SK-N-SH treated with all-trans-retinoic acid at 6 μM for 48 hours (cell line): ENCODE measurements at regions not wholly inside any gene's neighbourhood (a gene's known extent, or its start where the extent isn't known, plus 50 kb on each side); places are given as distances from the start of the nearest gene placed in this dataset.

Source experiments
- ATAC-seq: fragments of 200-7000 bp; cut with Tn5 transposase; 3 replicates; pipeline ENCODE4 v1.9.1; 2020; ENCODE audit warnings: mild to moderate bottlenecking, moderate library complexity
- ARNTL ChIP-seq: fragments of 450-650 bp; formaldehyde crosslinking; IDR thresholded peaks from 2 replicates; pipeline ENCODE4 v1.5.0; 2020; ENCODE audit warnings: low read depth, mild to moderate bottlenecking, moderate library complexity, borderline replicate concordance
- BACH2 ChIP-seq: fragments of 250-450 bp; sonication (Bioruptor Pico); IDR thresholded peaks from 2 replicates; pipeline ENCODE4 v1.9.0; 2021; ENCODE audit warnings: mild to moderate bottlenecking, borderline replicate concordance
- CSDC2 ChIP-seq: fragments of 250-450 bp; sonication (Bioruptor Pico); IDR thresholded peaks from 2 replicates; pipeline ENCODE4 v1.5.0; 2020; ENCODE audit warnings: mild to moderate bottlenecking, moderate library complexity
- ESRRG ChIP-seq: fragments of 250-450 bp; sonication (Bioruptor Pico); IDR thresholded peaks from 2 replicates; pipeline ENCODE4 v1.6.1; 2021; ENCODE audit warnings: mild to moderate bottlenecking
- GLIS3 ChIP-seq: fragments of 250-450 bp; sonication (Bioruptor Pico); IDR thresholded peaks from 2 replicates; pipeline ENCODE4 v1.5.0; 2020; ENCODE audit warnings: mild to moderate bottlenecking, moderate library complexity
- ISL1 ChIP-seq: fragments of 250-450 bp; sonication (Bioruptor Pico); IDR thresholded peaks from 2 replicates; pipeline ENCODE4 v2.1.2; 2022; ENCODE audit warnings: mild to moderate bottlenecking, moderate library complexity
- OSR1 ChIP-seq: fragments of 250-450 bp; sonication (Bioruptor Pico); IDR thresholded peaks from 2 replicates; pipeline ENCODE4 v1.8.0; 2022; ENCODE audit warnings: moderate library complexity, mild to moderate bottlenecking, inconsistent platforms
- PPARA ChIP-seq: fragments of 250-450 bp; sonication (Bioruptor Pico); IDR thresholded peaks from 2 replicates; pipeline ENCODE4 v1.5.0; 2020; ENCODE audit warnings: mild to moderate bottlenecking, borderline replicate concordance
- RARB ChIP-seq: fragments of 250-450 bp; sonication (Bioruptor Pico); IDR thresholded peaks from 2 replicates; pipeline ENCODE4 v1.8.0; 2021; ENCODE audit warnings: mild to moderate bottlenecking, moderate library complexity
- SNAI2 ChIP-seq: fragments of 250-450 bp; sonication (Bioruptor Pico); IDR thresholded peaks from 2 replicates; pipeline ENCODE4 v1.5.0; 2020; ENCODE audit warnings: mild to moderate bottlenecking, moderate library complexity
- TCF4 ChIP-seq: fragments of 250-450 bp; sonication (Bioruptor Pico); IDR thresholded peaks from 2 replicates; pipeline ENCODE4 v1.8.0; 2021; ENCODE audit warnings: mild to moderate bottlenecking, moderate library complexity, borderline replicate concordance
- TOX ChIP-seq: fragments of 250-450 bp; sonication (Bioruptor Pico); IDR thresholded peaks from 2 replicates; pipeline ENCODE4 v1.8.0; 2021; ENCODE audit warnings: mild to moderate bottlenecking, moderate library complexity, borderline replicate concordance
- ZC3H10 ChIP-seq: fragments of 250-450 bp; sonication (Bioruptor Pico); IDR thresholded peaks from 2 replicates; pipeline ENCODE4 v1.5.1; 2021; ENCODE audit warnings: mild to moderate bottlenecking, moderate library complexity
- ZFP3 ChIP-seq: fragments of 250-450 bp; sonication (Bioruptor Pico); IDR thresholded peaks from 2 replicates; pipeline ENCODE4 v1.5.0; 2020; ENCODE audit warnings: mild to moderate bottlenecking, moderate library complexity
- ZFP30 ChIP-seq: fragments of 450-650 bp; formaldehyde crosslinking; IDR thresholded peaks from 2 replicates; pipeline ENCODE4 v1.5.0; 2022; ENCODE audit warnings: mild to moderate bottlenecking, moderate library complexity
- ZNF565 ChIP-seq: fragments of 450-650 bp; formaldehyde crosslinking; conservative IDR thresholded peaks from 2 replicates; pipeline ENCODE4 v1.5.0; 2020; ENCODE audit warnings: low read depth, mild to moderate bottlenecking, moderate library complexity
- ZNF70 ChIP-seq: fragments of 450-650 bp; formaldehyde crosslinking; IDR thresholded peaks from 2 replicates; pipeline ENCODE4 v1.5.0; 2020; ENCODE audit warnings: mild to moderate bottlenecking, moderate library complexity
- ZNF8 ChIP-seq: fragments of 450-650 bp; formaldehyde crosslinking; IDR thresholded peaks from 2 replicates; pipeline ENCODE4 v1.5.0; 2020; ENCODE audit warnings: mild to moderate bottlenecking, moderate library complexity
- TF ChIP-seq, protein P1 (sequence below): fragments of 250-450 bp; sonication (Bioruptor Pico); IDR thresholded peaks from 2 replicates; pipeline ENCODE4 v1.5.1; 2020; ENCODE audit warnings: low read depth, mild to moderate bottlenecking, moderate library complexity
- TF ChIP-seq, protein P2 (sequence below): fragments of 250-450 bp; sonication (Bioruptor Pico); IDR thresholded peaks from 2 replicates; pipeline ENCODE4 v1.8.0; 2020; ENCODE audit warnings: mild to moderate bottlenecking, moderate library complexity, borderline replicate concordance
- TF ChIP-seq, protein P3 (sequence below): fragments of 250-450 bp; sonication (Bioruptor Pico); IDR thresholded peaks from 2 replicates; pipeline ENCODE4 v1.8.0; 2021; ENCODE audit warnings: low read depth, mild to moderate bottlenecking, moderate library complexity, borderline replicate concordance
- TF ChIP-seq, protein P4 (sequence below): fragments of 250-450 bp; sonication (Bioruptor Pico); IDR thresholded peaks from 2 replicates; pipeline ENCODE4 v1.5.0; 2020; ENCODE audit warnings: mild to moderate bottlenecking, moderate library complexity
- TF ChIP-seq, protein P5 (sequence below): fragments of 250-450 bp; sonication (Bioruptor Pico); IDR thresholded peaks from 2 replicates; pipeline ENCODE4 v1.5.1; 2021; ENCODE audit warnings: mild to moderate bottlenecking, moderate library complexity

DNA sequence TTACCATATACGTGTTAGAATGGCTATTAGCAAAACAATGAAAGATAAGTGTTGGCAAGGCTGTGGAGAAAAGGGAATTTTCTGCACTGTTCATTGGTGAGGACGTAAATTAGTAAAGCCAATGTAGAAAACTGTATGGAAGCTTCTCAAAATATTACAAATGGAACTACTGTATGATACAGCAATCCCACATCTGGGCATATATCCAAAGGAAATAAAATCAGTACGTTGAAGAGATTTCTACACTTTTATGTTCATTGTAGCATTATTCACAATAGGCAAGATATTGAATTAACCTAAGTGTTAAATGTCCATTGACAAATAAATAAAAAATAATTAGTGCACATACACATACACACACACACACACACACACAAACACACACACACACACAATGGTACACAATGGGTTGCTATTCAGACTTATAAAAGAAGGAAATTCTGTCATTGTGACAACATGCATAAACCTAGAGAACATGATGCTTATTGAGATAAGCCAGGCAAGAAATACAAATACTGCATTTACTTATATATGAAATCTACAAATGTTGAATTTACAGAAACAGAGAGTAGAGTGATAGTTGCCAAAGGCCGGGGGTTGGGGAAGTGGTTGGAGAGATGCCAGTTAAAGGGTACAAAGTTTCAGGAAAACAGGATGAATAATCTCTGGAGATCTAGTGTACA is 565.8 kb upstream of the LRRC4C start:
- TF ChIP-seq ISL1 (CRISPR knock-in tag) = no peak
- TF ChIP-seq ZFP3 (CRISPR knock-in tag) = no peak
- TF ChIP-seq, protein P1, sequence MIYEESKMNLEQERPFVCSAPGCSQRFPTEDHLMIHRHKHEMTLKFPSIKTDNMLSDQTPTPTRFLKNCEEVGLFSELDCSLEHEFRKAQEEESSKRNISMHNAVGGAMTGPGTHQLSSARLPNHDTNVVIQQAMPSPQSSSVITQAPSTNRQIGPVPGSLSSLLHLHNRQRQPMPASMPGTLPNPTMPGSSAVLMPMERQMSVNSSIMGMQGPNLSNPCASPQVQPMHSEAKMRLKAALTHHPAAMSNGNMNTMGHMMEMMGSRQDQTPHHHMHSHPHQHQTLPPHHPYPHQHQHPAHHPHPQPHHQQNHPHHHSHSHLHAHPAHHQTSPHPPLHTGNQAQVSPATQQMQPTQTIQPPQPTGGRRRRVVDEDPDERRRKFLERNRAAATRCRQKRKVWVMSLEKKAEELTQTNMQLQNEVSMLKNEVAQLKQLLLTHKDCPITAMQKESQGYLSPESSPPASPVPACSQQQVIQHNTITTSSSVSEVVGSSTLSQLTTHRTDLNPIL = no peak
- no peak for TF ChIP-seq CSDC2 (CRISPR knock-in tag)
- TF ChIP-seq SNAI2 (CRISPR knock-in tag) = no peak
- TF ChIP-seq ZNF565 (CRISPR knock-in tag) = no peak
- no peak for TF ChIP-seq ZC3H10 (CRISPR knock-in tag)
- TF ChIP-seq, protein P2, sequence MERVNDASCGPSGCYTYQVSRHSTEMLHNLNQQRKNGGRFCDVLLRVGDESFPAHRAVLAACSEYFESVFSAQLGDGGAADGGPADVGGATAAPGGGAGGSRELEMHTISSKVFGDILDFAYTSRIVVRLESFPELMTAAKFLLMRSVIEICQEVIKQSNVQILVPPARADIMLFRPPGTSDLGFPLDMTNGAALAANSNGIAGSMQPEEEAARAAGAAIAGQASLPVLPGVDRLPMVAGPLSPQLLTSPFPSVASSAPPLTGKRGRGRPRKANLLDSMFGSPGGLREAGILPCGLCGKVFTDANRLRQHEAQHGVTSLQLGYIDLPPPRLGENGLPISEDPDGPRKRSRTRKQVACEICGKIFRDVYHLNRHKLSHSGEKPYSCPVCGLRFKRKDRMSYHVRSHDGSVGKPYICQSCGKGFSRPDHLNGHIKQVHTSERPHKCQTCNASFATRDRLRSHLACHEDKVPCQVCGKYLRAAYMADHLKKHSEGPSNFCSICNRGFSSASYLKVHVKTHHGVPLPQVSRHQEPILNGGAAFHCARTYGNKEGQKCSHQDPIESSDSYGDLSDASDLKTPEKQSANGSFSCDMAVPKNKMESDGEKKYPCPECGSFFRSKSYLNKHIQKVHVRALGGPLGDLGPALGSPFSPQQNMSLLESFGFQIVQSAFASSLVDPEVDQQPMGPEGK (CRISPR knock-in tag) = no peak
- TF ChIP-seq, protein P3, sequence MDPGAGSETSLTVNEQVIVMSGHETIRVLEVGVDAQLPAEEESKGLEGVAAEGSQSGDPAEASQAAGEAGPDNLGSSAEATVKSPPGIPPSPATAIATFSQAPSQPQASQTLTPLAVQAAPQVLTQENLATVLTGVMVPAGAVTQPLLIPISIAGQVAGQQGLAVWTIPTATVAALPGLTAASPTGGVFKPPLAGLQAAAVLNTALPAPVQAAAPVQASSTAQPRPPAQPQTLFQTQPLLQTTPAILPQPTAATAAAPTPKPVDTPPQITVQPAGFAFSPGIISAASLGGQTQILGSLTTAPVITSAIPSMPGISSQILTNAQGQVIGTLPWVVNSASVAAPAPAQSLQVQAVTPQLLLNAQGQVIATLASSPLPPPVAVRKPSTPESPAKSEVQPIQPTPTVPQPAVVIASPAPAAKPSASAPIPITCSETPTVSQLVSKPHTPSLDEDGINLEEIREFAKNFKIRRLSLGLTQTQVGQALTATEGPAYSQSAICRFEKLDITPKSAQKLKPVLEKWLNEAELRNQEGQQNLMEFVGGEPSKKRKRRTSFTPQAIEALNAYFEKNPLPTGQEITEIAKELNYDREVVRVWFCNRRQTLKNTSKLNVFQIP (CRISPR knock-in tag) = no peak
- TF ChIP-seq PPARA (CRISPR knock-in tag) = no peak
- TF ChIP-seq ARNTL (CRISPR knock-in tag) = no peak
- no peak for TF ChIP-seq BACH2 (CRISPR knock-in tag)
- TF ChIP-seq ZNF8 (CRISPR knock-in tag) = no peak
- TF ChIP-seq TOX (CRISPR knock-in tag) = no peak
- no peak for TF ChIP-seq RARB (CRISPR knock-in tag)
- TF ChIP-seq ZNF70 = no peak
- no peak for TF ChIP-seq ZFP30 (CRISPR knock-in tag)
- TF ChIP-seq, protein P4, sequence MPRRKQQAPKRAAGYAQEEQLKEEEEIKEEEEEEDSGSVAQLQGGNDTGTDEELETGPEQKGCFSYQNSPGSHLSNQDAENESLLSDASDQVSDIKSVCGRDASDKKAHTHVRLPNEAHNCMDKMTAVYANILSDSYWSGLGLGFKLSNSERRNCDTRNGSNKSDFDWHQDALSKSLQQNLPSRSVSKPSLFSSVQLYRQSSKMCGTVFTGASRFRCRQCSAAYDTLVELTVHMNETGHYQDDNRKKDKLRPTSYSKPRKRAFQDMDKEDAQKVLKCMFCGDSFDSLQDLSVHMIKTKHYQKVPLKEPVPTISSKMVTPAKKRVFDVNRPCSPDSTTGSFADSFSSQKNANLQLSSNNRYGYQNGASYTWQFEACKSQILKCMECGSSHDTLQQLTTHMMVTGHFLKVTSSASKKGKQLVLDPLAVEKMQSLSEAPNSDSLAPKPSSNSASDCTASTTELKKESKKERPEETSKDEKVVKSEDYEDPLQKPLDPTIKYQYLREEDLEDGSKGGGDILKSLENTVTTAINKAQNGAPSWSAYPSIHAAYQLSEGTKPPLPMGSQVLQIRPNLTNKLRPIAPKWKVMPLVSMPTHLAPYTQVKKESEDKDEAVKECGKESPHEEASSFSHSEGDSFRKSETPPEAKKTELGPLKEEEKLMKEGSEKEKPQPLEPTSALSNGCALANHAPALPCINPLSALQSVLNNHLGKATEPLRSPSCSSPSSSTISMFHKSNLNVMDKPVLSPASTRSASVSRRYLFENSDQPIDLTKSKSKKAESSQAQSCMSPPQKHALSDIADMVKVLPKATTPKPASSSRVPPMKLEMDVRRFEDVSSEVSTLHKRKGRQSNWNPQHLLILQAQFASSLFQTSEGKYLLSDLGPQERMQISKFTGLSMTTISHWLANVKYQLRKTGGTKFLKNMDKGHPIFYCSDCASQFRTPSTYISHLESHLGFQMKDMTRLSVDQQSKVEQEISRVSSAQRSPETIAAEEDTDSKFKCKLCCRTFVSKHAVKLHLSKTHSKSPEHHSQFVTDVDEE = no peak
- TF ChIP-seq TCF4 (CRISPR knock-in tag) = no peak
- TF ChIP-seq, protein P5, sequence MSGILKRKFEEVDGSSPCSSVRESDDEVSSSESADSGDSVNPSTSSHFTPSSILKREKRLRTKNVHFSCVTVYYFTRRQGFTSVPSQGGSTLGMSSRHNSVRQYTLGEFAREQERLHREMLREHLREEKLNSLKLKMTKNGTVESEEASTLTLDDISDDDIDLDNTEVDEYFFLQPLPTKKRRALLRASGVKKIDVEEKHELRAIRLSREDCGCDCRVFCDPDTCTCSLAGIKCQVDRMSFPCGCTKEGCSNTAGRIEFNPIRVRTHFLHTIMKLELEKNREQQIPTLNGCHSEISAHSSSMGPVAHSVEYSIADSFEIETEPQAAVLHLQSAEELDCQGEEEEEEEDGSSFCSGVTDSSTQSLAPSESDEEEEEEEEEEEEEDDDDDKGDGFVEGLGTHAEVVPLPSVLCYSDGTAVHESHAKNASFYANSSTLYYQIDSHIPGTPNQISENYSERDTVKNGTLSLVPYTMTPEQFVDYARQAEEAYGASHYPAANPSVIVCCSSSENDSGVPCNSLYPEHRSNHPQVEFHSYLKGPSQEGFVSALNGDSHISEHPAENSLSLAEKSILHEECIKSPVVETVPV (CRISPR knock-in tag) = no peak
- ATAC-seq = no peak

DNA sequence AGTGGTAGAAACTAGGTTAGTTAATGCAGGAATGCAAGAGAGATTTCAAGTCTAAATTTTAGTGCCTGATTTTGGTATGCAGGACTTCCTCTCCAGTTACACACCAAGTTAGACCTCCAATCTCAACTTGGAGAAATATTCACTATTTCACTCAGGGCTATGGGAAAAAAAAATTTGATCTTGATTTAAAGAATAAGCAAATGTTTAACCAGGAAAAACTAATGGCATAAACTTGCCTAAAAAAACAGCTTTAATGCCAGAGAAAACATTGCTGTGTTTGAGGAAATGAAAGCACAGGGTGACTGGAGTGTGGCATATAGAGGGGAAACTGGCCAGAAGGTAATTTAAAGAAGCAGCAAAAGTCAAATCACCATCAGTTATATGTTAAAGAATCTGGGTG is 575.4 kb upstream of the LRRC4C start:
- no peak for ATAC-seq
- TF ChIP-seq ZNF70 = no peak
- TF ChIP-seq TCF4 (CRISPR knock-in tag) = no peak
- TF ChIP-seq, protein P1 = no peak
- no peak for TF ChIP-seq OSR1
- no peak for TF ChIP-seq ESRRG
- TF ChIP-seq, protein P3 (CRISPR knock-in tag) = no peak
- no peak for TF ChIP-seq ZFP30 (CRISPR knock-in tag)
- TF ChIP-seq TOX (CRISPR knock-in tag) = no peak
- TF ChIP-seq ZNF8 (CRISPR knock-in tag) = no peak
- TF ChIP-seq GLIS3 (CRISPR knock-in tag) = no peak
- no peak for TF ChIP-seq CSDC2 (CRISPR knock-in tag)
- TF ChIP-seq RARB (CRISPR knock-in tag) = no peak
- TF ChIP-seq ZFP3 (CRISPR knock-in tag) = no peak
- no peak for TF ChIP-seq ISL1 (CRISPR knock-in tag)
- TF ChIP-seq, protein P2 (CRISPR knock-in tag) = no peak
- TF ChIP-seq BACH2 (CRISPR knock-in tag) = no peak
